ENCODE measurements at regions not wholly inside any gene's neighbourhood (a gene's known extent, or its start where the extent isn't known, plus 50 kb on each side); places are given as distances from the start of the nearest gene placed in this dataset.
"Not testable (repeated sequence)": the region's sequence is repeated elsewhere in the genome, so short reads cannot be mapped to it uniquely, and the experiment has no call there.

- TF ChIP-seq CTCF (IDR thresholded peaks at IDR 0.05) (no peak), POLR2A (IDR thresholded peaks at IDR 0.05) (no peak)
- H3K4me3 ChIP-seq = no peak overlapping the region
- no peak for DNase-seq
- intact Hi-C loops (cut with DNase I) = no loop called here
- WGBS, 4 donors = 85 to 96% (median 90%) methylated on average over 3 to 19 of the region's 19 CpGs
- H3K4me1 ChIP-seq (replicated peaks in 1 of 2) = no peaks in the 10 kb centered on the region
- no peak overlapping the region for H3K27ac ChIP-seq
- H3K9me3 ChIP-seq (replicated peaks in 1 of 3) = no peaks in the 10 kb centered on the region
- H3K36me3 ChIP-seq (replicated peaks in 1 of 2) = no peaks in the 10 kb centered on the region
- peaks cover 20% of the 10 kb centered on the region for H3K27me3 ChIP-seq
Observed at GRCh38 chr4:1521821-1522361, 115.6 kb upstream of the NKX1-1 start.

DNA sequence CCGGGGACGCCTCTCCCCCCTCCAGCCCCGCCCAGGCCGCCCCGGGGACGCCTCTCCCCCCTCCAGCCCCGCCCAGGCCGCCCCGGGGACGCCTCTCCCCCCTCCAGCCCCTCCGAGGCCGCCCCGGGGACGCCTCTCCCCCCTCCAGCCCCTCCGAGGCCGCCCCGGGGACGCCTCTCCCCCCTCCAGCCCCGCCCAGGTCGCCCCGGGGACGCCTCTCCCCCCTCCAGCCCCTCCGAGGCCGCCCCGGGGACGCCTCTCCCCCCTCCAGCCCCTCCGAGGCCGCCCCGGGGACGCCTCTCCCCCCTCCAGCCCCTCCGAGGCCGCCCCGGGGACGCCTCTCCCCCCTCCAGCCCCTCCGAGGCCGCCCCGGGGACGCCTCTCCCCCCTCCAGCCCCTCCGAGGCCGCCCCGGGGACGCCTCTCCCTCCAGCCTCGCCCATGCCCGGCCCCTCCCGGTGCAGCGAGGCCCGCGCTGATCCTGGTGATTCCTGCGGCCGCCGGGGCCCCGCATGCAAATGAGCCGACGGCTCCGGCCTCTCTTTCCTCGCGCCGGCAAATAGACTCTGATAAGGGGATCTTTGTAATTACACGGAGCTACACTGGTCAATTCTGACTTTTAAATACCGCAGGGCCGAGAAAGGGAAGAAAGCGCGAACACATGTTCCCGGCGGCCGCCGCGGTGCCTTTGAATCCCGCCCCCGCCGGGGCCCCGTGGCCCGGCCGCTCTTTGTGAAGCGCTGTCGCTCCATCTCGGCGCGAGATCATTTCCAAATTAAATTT lies 114.7 kb upstream of the NKX1-1 start:
- H3K4me1 ChIP-seq (replicated peaks in 1 of 2); H3K36me3 ChIP-seq (replicated peaks in 1 of 2); intact Hi-C loops (cut with DNase I); H3K9me3 ChIP-seq (replicated peaks in 1 of 3): not testable (repeated sequence)
- Histone ChIP-seq H3K27me3 (peaks cover 27% of the 10 kb centered on the region), H3K4me3 (peak overlapping the region in 2 of 4 donors; percentile 13 to 32), H3K27ac (peak overlapping the region in 1 of 5 donors; percentile 19)
- 2 to 40% (median 18%) methylated on average over 21 to 66 of the region's 79 CpGs for WGBS, 4 donors
- DNase-seq = peak in 4 of 7 donors; percentile 33 to 66 (median 42)

- WGBS, 4 donors = 36 to 58% (median 56%) methylated on average over 19 to 58 of the region's 58 CpGs
- peak in 1 of 7 donors; percentile 45 for DNase-seq
Observed at GRCh38 chr4:1519787-1520661, 113.8 kb upstream of the NKX1-1 start.

More at GRCh38 chr4:1519787-1520661, 113.8 kb upstream of the NKX1-1 start:
- H3K9me3 ChIP-seq (replicated peaks in 1 of 3) = no peaks in the 10 kb centered on the region
- no peaks in the 10 kb centered on the region for H3K36me3 ChIP-seq (replicated peaks in 1 of 2)
- no peaks in the 10 kb centered on the region for H3K4me1 ChIP-seq (replicated peaks in 1 of 2)
- intact Hi-C loops (cut with DNase I) = loop anchor here in 1 of 2 donors (5.0 kb wide), 1 partner anchor 153 kb away; no protein-coding TSS in a partner anchor
- H3K4me3 ChIP-seq = no peak overlapping the region
- peaks cover 32% of the 10 kb centered on the region for H3K27me3 ChIP-seq
- H3K27ac ChIP-seq = no peak overlapping the region
- TF ChIP-seq CTCF (IDR thresholded peaks at IDR 0.05) (no peak), POLR2A (IDR thresholded peaks at IDR 0.05) (no peak)
